ENCODE measurements at regions not wholly inside any gene's neighbourhood (a gene's known extent, or its start where the extent isn't known, plus 50 kb on each side); places are given as distances from the start of the nearest gene placed in this dataset.
"Not testable (repeated sequence)": the region's sequence is repeated elsewhere in the genome, so short reads cannot be mapped to it uniquely, and the experiment has no call there.

GRCh38 chr18:43751203-43751602, 473.9 kb upstream of the SYT4 start:
- no peak for DNase-seq

DNA sequence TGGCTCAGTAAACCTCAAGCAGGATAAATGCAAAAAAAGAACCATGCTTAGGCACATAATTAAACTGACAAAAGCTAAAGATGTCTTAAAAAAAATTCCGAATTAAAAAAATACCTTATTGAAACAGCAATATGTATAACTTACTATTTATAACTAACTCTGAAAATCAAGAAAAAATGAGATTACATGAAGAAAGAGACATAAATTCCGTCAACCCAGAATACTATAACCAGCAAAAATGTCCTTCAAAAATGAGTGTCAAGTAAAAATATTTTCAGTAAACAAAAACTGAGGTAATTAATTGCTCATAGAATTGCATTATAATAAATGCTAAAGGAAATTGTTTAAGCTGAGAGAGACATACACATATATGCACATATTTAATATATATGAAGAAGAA, 474.5 kb upstream of the SYT4 start:
- no peak for DNase-seq

GRCh38 chr18:43757273-43757672, 480.0 kb upstream of the SYT4 start:
- DNase-seq, result no peak

DNA sequence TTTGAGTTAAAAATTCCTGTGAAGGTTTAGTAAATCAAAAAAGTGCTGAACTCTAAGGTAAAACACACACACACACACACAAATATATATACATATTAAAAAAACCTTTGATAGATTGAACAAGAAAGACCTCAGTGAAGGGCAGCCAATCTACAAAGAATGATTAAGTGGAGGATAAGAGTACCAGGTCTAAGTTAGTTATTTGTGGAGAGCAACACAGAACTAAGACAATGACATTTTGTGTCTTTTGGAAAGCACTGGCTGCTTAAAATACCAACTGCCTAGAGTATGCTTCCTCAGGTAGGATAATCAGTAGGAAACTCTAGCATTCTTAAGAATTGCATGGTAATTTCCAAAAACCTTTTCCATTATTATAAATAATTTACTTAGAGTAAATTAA, 481.4 kb upstream of the SYT4 start:
- DNase-seq, result no peak

DNA sequence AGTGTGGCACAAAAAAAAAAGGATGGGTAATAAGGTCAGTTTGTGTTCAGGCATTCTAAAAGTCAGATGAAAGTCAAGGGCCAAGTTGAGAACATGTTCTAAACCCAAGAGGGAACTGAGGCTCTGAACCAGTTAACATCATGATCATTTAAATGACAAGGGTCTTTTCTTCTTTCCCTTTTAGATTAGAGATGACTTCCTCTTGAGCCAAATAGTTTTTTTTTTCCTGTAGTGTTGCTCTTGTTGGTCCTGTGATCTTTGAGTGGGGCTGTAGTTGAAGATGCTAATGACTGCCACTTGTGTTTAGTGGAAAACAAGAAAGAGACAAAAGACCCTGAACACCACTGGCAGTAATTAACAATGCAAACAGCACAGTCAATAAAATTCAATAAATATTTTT, 482.7 kb upstream of the SYT4 start:
- DNase-seq, result no peak

GRCh38 chr18:43772907-43773306, 495.6 kb upstream of the SYT4 start:
- no peak for DNase-seq

DNA sequence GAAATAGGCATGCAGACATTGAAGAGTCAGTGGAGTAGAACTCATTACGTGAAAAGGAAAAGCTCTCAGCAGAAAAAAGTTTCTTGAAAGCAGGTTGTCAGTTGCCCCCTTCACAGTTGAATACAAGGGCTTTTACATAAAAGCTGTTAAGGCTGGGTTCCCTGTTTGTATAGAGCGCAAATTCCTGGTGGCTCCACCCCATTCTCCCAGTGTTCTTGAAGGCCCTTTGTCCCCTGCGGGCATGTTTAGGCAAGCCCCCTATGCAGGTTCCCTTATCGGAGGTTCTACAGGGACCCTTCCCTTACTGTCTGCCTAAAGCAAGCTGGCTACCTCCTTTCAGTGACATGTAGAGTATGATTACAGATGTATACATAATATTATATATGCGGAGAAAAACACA, 497.2 kb upstream of the SYT4 start:
- no peak for DNase-seq

GRCh38 chr18:43775591-43775990, 498.3 kb upstream of the SYT4 start:
- no peak for DNase-seq

GRCh38 chr18:43776997-43777396, 499.7 kb upstream of the SYT4 start:
- no peak for DNase-seq

DNA sequence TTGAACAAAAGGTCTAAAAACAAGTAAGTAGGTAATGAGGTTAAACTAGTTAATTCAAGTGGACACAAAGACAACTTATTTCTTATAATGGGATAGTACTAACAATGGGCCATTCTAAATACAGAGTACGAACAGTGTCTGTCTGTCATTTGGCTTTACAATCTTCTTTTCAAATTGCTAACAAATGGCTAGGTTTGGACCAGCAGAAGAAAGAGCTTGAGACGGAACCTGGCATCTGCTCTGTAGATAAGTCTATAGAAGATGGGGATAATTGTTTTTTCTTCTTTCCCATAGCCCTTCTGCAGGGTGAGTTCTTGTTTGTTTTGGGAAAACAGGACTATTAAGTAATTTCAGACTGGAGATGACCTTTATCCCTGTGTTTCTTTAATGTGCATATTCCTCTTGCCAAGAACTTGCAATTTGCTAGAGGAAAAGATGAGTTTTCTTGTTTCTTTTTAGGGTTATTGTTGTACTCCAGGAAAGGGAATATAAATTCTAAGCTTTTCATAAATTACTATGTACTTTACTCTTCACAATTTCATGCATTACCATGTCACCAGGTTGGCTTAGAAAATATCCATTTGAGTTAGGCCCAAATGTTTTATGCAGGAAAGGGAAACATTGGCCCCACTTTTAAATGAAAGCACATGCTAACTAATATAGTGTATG, 500.5 kb upstream of the SYT4 start:
- no peak for DNase-seq

- no peak for DNase-seq
Observed at GRCh38 chr18:43780782-43781340, 503.6 kb upstream of the SYT4 start.

DNA sequence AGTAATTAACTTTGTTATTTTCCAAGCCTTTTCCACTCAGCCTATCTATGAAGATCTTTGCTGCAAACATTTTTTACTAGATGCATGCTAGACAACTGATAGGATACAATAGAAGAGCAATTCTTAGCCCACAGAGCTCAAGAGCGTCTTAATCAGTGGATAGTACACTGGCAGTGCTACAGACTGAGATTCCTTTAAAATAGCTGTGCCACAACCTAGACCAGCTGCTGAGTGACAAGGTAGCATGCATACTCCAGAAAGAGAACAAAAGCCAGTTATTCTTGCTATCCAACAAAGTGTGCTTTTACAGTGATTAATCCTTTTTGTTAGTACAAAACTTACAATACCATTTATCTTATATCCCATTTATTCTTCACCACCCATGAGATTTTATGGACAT, 507.9 kb upstream of the SYT4 start:
- no peak for DNase-seq

GRCh38 chr18:43786893-43787292, 509.6 kb upstream of the SYT4 start:
- DNase-seq, result no peak

- DNase-seq, result not testable (repeated sequence)
Observed at GRCh38 chr18:43787721-43788120, 510.4 kb upstream of the SYT4 start.

GRCh38 chr18:43789234-43790000, 512.1 kb upstream of the SYT4 start:
- no peak for DNase-seq

GRCh38 chr18:43793910-43794309, 516.6 kb upstream of the SYT4 start:
- DNase-seq, result no peak

GRCh38 chr18:43794363-43794762, 517.1 kb upstream of the SYT4 start:
- no peak for DNase-seq

DNA sequence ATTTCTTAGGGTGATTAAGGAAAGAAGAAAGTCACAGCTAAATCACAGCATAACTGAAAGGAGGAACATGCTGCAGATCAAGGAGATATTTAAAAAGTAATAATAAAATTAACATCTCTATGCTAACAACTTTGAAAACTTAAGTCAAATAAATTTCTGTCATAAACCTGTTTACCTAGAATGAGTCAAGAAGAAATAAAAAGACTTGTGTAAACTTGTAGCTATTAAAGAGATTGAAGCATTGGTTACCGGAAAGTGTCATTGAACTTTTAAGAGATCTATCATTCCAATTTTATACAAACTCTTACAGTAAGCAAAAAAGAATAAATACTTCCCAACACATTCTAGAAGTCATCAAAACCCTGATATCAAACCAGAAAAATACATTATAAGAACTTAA, 520.1 kb upstream of the SYT4 start:
- DNase-seq, result no peak

DNA sequence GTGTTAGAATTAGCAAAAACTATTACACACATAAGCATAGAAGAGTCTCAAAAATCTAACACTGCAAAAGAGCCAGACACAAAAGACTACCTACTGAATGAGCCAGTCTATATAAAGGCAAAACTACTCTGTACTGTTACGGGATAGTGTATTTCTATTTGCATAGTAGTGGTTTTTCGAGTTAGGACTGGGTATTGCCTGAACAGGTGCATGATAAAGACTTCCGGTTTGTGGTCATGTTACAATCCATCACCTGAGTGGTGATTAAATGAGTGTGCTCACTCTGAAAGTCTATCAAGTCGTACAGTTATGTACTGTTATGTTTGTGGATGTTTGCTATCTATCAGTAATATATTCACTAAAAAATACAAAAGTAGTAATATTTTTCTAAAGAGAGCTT, 523.3 kb upstream of the SYT4 start:
- no peak for DNase-seq

GRCh38 chr18:43805646-43806194, 528.4 kb upstream of the SYT4 start:
- DNase-seq, result no peak

- DNase-seq, result no peak
Observed at GRCh38 chr18:43812627-43813026, 535.3 kb upstream of the SYT4 start.

DNA sequence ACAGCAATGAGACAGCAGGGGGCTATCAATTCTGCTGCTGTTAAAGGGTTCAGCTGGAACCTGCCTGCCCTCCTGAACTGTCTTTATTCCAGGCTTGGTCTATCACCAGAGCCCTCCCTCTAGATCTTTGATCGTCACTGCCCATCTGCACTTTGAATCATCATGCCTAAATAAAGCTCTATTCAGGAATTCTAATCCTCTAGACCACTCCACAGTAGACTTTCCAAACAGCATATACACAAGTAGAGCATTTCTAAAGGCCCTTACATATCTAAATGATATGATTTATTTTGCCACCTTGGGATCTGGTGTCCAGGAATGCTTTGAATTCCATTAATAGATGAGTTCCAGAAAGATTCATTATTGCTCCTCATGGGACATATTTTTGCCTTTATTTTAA, 542.1 kb upstream of the SYT4 start:
- DNase-seq, result no peak

DNA sequence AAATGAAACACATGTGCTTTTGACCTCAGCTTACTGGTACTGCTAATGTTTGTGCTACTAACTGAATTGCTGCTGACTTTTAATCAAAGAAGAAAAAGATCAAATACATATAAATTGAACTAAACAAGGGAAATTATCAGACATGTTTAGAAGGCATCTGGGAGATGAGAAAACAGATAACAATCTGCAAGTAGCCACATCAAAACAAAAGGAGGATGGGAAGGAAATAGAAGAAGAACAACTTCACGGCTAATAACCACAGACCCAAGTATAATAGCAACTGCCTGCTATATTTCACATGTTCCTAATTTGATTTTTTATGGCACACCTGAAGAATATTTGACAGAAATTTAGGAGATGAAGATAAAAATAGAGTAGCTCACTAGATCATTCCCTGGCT, 542.6 kb upstream of the SYT4 start:
- no peak for DNase-seq

DNA sequence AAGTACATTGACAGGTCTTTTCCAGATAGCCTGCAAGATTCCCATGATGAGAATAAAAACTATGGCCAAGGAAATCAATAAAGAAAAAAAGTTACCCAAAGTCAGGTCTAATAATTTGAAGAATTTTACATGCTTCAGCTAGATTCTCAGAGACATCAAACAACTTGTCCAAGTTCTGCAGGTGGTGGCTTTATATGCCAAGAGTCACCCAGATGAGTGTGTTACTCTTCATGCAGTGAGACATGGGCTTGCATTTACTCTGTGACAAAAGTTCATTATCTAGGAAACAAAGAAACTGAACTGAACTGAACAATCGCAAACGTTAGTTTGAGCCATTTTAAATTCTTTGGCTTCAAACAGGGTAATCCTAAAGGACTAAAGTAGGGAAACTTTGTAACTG, 548.5 kb upstream of the SYT4 start:
- no peak for DNase-seq
